ENCODE measurements at regions not wholly inside any gene's neighbourhood (a gene's known extent, or its start where the extent isn't known, plus 50 kb on each side); places are given as distances from the start of the nearest gene placed in this dataset.

DNA sequence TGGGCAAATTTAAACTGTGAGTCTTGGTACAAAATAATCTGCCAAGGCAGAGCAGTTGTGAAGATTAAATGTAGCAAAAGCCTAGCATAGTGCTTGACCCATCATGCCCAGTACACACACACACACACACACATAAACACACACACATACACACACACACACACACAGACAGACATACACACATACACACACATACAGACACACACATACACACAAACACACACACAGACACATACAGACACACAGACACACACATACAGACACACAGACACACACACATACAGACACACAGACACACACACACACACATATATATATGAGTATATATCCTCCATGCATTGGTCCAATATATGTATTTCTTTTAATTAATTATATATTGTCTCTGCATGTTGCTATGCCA, 328.8 kb upstream of the DNAJC19 start:
- TF ChIP-seq CTCF (IDR thresholded peaks at IDR 0.05; ENCODE audit: insufficient read depth, low read length, poor library complexity, severe bottlenecking) (no peak), EZH2phosphoT487 (conservative IDR thresholded peaks at IDR 0.05; ENCODE audit: low read length) (no peak)

All from SU-DHL-6 (cell line).